Lung (tissue), 11 donors: ENCODE measurements at regions not wholly inside any gene's neighbourhood (a gene's known extent, or its start where the extent isn't known, plus 50 kb on each side); places are given as distances from the start of the nearest gene placed in this dataset.

Experiments used
- ATAC-seq: fragments of 200-7000 bp; cut with Tn5 transposase; one replicate; pipeline ENCODE4 v1.9.1; 2020; ENCODE audit warnings: moderate number of reproducible peaks; ENCODE audit not compliant: insufficient read depth, low FRiP score
- DNase-seq, 3 donors: peaks; one replicate each; pipeline ENCODE4 v3.0.0-alpha.2; 2013 to 2017
- H3K27ac ChIP-seq, 2 donors: one replicate each; pipeline ENCODE4 v1.5.1; 2013; ENCODE audit warnings: mild to moderate bottlenecking in 2 of 2, moderate library complexity in 2 of 2, control low read depth in 1 of 2, inconsistent platforms in 1 of 2, low read depth in 1 of 2, low read length in 1 of 2
- H3K27me3 ChIP-seq, 3 donors: one replicate each; pipeline ENCODE4 v1.5.1; 2013; ENCODE audit warnings: low read length in 2 of 3; ENCODE audit not compliant: control insufficient read depth in 3 of 3, insufficient read depth in 3 of 3
- H3K36me3 ChIP-seq, 4 donors: one replicate each; pipeline ENCODE4 v1.5.1; 2013; ENCODE audit warnings: low read length in 4 of 4, mild to moderate bottlenecking in 1 of 4, moderate library complexity in 1 of 4; ENCODE audit not compliant: control insufficient read depth in 4 of 4, insufficient read depth in 4 of 4
- H3K4me1 ChIP-seq, 5 donors: one replicate each; pipeline ENCODE4 v1.5.1; 2013; ENCODE audit warnings: low read length in 5 of 5, mild to moderate bottlenecking in 2 of 5, moderate library complexity in 1 of 5; ENCODE audit not compliant: control insufficient read depth in 5 of 5, insufficient read depth in 5 of 5
- H3K4me3 ChIP-seq: one replicate; pipeline ENCODE4 v1.5.1; 2013; ENCODE audit warnings: mild to moderate bottlenecking, control low read depth, moderate library complexity
- H3K9ac ChIP-seq, 2 donors: one replicate each; pipeline ENCODE4 v1.5.1; 2013; ENCODE audit warnings: low read length in 2 of 2, control low read depth in 1 of 2; ENCODE audit not compliant: insufficient read depth in 1 of 2
- H3K9me3 ChIP-seq, 4 donors: one replicate each; pipeline ENCODE4 v1.5.1; 2013; ENCODE audit warnings: low read length in 3 of 4, mild to moderate bottlenecking in 1 of 4, moderate library complexity in 1 of 4; ENCODE audit not compliant: control insufficient read depth in 4 of 4, insufficient read depth in 3 of 4
- WGBS, 2 donors: extraction: QIAGEN DNeasy Blood & Tissue Kit; methylation state at CpG; one replicate each; pipeline ENCODE4 v1.1.7; 2013; 5-methylcytosine and 5-hydroxymethylcytosine counted together
- TF ChIP-seq, protein P1 (sequence below): IDR thresholded peaks from 2 replicates; pipeline ENCODE4 v1.5.1; 2012; ENCODE audit warnings: mild to moderate bottlenecking; ENCODE audit errors: control extremely low read depth, extremely low read depth
- donor health status: control.
- donor health status: control.
- donor health status: Bipolar disorder and iron deficiency.
- donor health status: healthy.
- donor health status: DM: yes; HTN: yes; CAD: no.

DNA sequence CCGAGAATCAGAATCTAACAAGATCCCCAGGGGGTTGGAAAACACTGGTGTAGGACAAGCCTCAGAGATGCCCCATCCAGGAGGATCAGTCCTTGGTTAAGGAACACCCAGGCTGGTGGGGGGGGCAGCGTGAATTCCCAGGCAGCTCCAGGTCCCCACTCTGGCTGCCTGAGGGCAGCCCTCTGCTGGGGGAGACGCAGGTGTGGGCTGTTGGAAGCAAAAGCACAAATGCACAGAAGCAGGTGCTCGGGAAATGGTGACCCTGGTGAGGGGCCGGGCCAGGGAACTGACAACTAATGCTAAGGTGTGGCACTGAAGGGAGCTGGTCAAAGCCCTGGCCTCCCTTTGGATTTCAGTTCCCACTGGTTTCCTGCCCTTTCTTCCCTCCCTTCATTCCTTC lies 140.8 kb upstream of the CDH5 start:
- ATAC-seq (no peak), DNase-seq (no peak)
- no peak overlapping the region for H3K27ac ChIP-seq
- H3K4me1 ChIP-seq = peaks cover 0 to 25% (median 5%) of the 10 kb centered on the region in 5 donors
- no peaks in the 10 kb centered on the region for H3K9me3 ChIP-seq
- no peak overlapping the region for H3K9ac ChIP-seq
- no peaks in the 10 kb centered on the region for H3K36me3 ChIP-seq
- H3K4me3 ChIP-seq = no peak overlapping the region
- no peaks in the 10 kb centered on the region for H3K27me3 ChIP-seq
- 93 to 95% methylated on average over 5 of the region's 5 CpGs for WGBS, 2 donors
- TF ChIP-seq, protein P1, sequence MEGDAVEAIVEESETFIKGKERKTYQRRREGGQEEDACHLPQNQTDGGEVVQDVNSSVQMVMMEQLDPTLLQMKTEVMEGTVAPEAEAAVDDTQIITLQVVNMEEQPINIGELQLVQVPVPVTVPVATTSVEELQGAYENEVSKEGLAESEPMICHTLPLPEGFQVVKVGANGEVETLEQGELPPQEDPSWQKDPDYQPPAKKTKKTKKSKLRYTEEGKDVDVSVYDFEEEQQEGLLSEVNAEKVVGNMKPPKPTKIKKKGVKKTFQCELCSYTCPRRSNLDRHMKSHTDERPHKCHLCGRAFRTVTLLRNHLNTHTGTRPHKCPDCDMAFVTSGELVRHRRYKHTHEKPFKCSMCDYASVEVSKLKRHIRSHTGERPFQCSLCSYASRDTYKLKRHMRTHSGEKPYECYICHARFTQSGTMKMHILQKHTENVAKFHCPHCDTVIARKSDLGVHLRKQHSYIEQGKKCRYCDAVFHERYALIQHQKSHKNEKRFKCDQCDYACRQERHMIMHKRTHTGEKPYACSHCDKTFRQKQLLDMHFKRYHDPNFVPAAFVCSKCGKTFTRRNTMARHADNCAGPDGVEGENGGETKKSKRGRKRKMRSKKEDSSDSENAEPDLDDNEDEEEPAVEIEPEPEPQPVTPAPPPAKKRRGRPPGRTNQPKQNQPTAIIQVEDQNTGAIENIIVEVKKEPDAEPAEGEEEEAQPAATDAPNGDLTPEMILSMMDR = no peak

- Histone ChIP-seq H3K4me1 (peaks cover 0 to 20% (median 5%) of the 10 kb centered on the region in 5 donors), H3K36me3 (no peaks in the 10 kb centered on the region), H3K9ac (no peak overlapping the region), H3K4me3 (no peak overlapping the region), H3K9me3 (no peaks in the 10 kb centered on the region), H3K27me3 (no peaks in the 10 kb centered on the region), H3K27ac (no peak overlapping the region)
- TF ChIP-seq, protein P1 = no peak
- WGBS, 2 donors = 22 to 46% methylated on average over 8 of the region's 8 CpGs
- no peak for ATAC-seq
- no peak for DNase-seq
Observed at GRCh38 chr16:66224626-66225025, 141.9 kb upstream of the CDH5 start.

- H3K4me3 ChIP-seq = no peak overlapping the region
Observed at GRCh38 chr16:66224186-66224585, 142.3 kb upstream of the CDH5 start.

More at GRCh38 chr16:66224186-66224585, 142.3 kb upstream of the CDH5 start:
- 53 to 66% methylated on average over 2 of the region's 2 CpGs for WGBS, 2 donors
- Histone ChIP-seq H3K36me3 (no peaks in the 10 kb centered on the region), H3K27ac (no peak overlapping the region), H3K4me1 (peaks cover 0 to 15% (median 5%) of the 10 kb centered on the region in 5 donors), H3K9ac (no peak overlapping the region), H3K9me3 (no peaks in the 10 kb centered on the region), H3K27me3 (no peaks in the 10 kb centered on the region)
- ATAC-seq = no peak
- DNase-seq = no peak
- TF ChIP-seq, protein P1 = no peak
